Right lobe of liver (tissue), 4 donors: ENCODE measurements at regions not wholly inside any gene's neighbourhood (a gene's known extent, or its start where the extent isn't known, plus 50 kb on each side); places are given as distances from the start of the nearest gene placed in this dataset.

Experiments used
- POLR2A ChIP-seq: fragments of 450-650 bp; IDR thresholded peaks from one replicate; pipeline ENCODE4 v1.6.1; 2017; ENCODE audit warnings: antibody characterized with exemption, mild to moderate bottlenecking
- TF ChIP-seq, protein P1 (sequence below), 4 donors: fragments of 200-600 bp in 3 of 4; fragments of 450-650 bp in 1 of 4; IDR thresholded peaks; one replicate each; pipeline versions ENCODE4 v1.5.1 to v1.8.0; 2016 to 2022; ENCODE audit warnings: antibody characterized with exemption in 4 of 4, mild to moderate bottlenecking in 2 of 4
- donor health status: DM: no; HTN: no; CAD: no.
- donor health status: DM: no; HTN: no; CAD: no.
- donor health status: DM: no; HTN: yes; CAD: no.

DNA sequence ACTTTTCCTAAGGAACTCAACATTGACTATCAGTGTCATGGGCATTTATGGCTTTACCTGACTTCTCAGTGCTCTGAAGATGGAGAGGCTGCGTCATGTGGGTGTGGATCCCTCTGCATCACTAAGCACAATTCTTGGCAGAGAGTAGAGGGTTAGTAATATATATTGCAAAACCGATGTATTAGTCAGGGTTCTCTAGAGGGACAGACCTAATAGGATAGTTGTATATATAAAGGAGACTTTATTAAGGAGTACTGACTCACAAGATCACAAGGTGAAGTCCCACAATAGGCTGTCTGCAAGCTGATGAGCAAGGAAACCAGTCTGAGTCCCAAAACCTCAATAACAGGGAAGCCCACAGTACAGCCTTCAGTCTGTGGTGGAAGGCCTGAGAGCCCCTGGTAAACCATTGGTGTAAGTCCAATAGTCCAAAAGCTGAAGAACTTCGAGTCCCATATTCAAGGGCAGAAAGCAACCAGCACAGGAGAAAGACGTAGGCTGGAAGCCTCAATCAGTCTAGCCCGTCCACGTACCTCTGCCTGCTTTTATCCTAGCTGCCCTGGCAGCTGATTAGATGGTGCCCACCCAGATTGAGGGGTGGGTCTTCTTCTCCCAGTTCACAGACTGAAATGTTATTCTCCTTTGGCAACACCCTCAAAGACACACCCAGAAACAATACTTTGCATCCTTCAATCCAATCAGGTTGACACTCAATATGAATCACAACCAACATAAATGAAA lies 159.7 kb upstream of the NRIP1 start:
- no peak for TF ChIP-seq POLR2A
- TF ChIP-seq, protein P1, sequence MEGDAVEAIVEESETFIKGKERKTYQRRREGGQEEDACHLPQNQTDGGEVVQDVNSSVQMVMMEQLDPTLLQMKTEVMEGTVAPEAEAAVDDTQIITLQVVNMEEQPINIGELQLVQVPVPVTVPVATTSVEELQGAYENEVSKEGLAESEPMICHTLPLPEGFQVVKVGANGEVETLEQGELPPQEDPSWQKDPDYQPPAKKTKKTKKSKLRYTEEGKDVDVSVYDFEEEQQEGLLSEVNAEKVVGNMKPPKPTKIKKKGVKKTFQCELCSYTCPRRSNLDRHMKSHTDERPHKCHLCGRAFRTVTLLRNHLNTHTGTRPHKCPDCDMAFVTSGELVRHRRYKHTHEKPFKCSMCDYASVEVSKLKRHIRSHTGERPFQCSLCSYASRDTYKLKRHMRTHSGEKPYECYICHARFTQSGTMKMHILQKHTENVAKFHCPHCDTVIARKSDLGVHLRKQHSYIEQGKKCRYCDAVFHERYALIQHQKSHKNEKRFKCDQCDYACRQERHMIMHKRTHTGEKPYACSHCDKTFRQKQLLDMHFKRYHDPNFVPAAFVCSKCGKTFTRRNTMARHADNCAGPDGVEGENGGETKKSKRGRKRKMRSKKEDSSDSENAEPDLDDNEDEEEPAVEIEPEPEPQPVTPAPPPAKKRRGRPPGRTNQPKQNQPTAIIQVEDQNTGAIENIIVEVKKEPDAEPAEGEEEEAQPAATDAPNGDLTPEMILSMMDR (IDR thresholded peaks at IDR 0.05), result no peak
